Lung (tissue), 11 donors: ENCODE measurements at regions not wholly inside any gene's neighbourhood (a gene's known extent, or its start where the extent isn't known, plus 50 kb on each side); places are given as distances from the start of the nearest gene placed in this dataset.

ENCODE experiments used
- ATAC-seq: fragments of 200-7000 bp; cut with Tn5 transposase; one replicate; pipeline ENCODE4 v1.9.1; 2020; ENCODE audit warnings: moderate number of reproducible peaks; ENCODE audit not compliant: insufficient read depth, low FRiP score
- DNase-seq, 3 donors: peaks; one replicate each; pipeline ENCODE4 v3.0.0-alpha.2; 2013 to 2017
- H3K27ac ChIP-seq, 2 donors: one replicate each; pipeline ENCODE4 v1.5.1; 2013; ENCODE audit warnings: mild to moderate bottlenecking in 2 of 2, moderate library complexity in 2 of 2, control low read depth in 1 of 2, inconsistent platforms in 1 of 2, low read depth in 1 of 2, low read length in 1 of 2
- H3K27me3 ChIP-seq, 3 donors: one replicate each; pipeline ENCODE4 v1.5.1; 2013; ENCODE audit warnings: low read length in 2 of 3; ENCODE audit not compliant: control insufficient read depth in 3 of 3, insufficient read depth in 3 of 3
- H3K36me3 ChIP-seq, 4 donors: one replicate each; pipeline ENCODE4 v1.5.1; 2013; ENCODE audit warnings: low read length in 4 of 4, mild to moderate bottlenecking in 1 of 4, moderate library complexity in 1 of 4; ENCODE audit not compliant: control insufficient read depth in 4 of 4, insufficient read depth in 4 of 4
- H3K4me1 ChIP-seq, 5 donors: one replicate each; pipeline ENCODE4 v1.5.1; 2013; ENCODE audit warnings: low read length in 5 of 5, mild to moderate bottlenecking in 2 of 5, moderate library complexity in 1 of 5; ENCODE audit not compliant: control insufficient read depth in 5 of 5, insufficient read depth in 5 of 5
- H3K4me3 ChIP-seq: one replicate; pipeline ENCODE4 v1.5.1; 2013; ENCODE audit warnings: mild to moderate bottlenecking, control low read depth, moderate library complexity
- H3K9ac ChIP-seq, 2 donors: one replicate each; pipeline ENCODE4 v1.5.1; 2013; ENCODE audit warnings: low read length in 2 of 2, control low read depth in 1 of 2; ENCODE audit not compliant: insufficient read depth in 1 of 2
- H3K9me3 ChIP-seq, 4 donors: one replicate each; pipeline ENCODE4 v1.5.1; 2013; ENCODE audit warnings: low read length in 3 of 4, mild to moderate bottlenecking in 1 of 4, moderate library complexity in 1 of 4; ENCODE audit not compliant: control insufficient read depth in 4 of 4, insufficient read depth in 3 of 4
- WGBS, 2 donors: extraction: QIAGEN DNeasy Blood & Tissue Kit; methylation state at CpG; one replicate each; pipeline ENCODE4 v1.1.7; 2013; 5-methylcytosine and 5-hydroxymethylcytosine counted together
- TF ChIP-seq, protein P1 (sequence below): IDR thresholded peaks from 2 replicates; pipeline ENCODE4 v1.5.1; 2012; ENCODE audit warnings: mild to moderate bottlenecking; ENCODE audit errors: control extremely low read depth, extremely low read depth
- donor health status: control.
- donor health status: control.
- donor health status: Bipolar disorder and iron deficiency.
- donor health status: healthy.
- donor health status: DM: yes; HTN: yes; CAD: no.

DNA sequence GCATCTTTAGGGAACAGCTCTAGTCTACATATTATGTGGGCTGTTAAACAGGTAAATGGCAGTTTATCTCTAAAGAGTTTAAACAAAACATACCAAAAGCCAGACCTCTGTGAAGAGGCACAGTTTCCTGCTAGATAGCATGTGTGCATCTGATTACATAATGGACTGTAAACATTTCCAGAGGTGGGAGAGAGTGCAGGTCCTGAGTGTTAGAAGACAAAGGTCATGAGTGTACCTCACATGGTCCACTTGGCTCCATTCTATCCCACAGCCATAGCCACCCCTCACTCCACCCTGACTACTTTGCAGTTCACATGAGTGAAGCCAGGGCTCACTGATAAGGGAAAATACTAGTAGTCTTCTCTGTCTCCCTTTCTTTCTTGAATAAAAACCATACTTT lies 233.4 kb downstream of the MTX2 start:
- Histone ChIP-seq H3K9ac (no peak overlapping the region), H3K9me3 (no peaks in the 10 kb centered on the region), H3K27ac (no peak overlapping the region), H3K4me1 (peaks cover 0 to 24% (median 0%) of the 10 kb centered on the region in 5 donors), H3K27me3 (no peaks in the 10 kb centered on the region), H3K4me3 (no peak overlapping the region), H3K36me3 (no peaks in the 10 kb centered on the region)
- ATAC-seq = no peak
- TF ChIP-seq, protein P1, sequence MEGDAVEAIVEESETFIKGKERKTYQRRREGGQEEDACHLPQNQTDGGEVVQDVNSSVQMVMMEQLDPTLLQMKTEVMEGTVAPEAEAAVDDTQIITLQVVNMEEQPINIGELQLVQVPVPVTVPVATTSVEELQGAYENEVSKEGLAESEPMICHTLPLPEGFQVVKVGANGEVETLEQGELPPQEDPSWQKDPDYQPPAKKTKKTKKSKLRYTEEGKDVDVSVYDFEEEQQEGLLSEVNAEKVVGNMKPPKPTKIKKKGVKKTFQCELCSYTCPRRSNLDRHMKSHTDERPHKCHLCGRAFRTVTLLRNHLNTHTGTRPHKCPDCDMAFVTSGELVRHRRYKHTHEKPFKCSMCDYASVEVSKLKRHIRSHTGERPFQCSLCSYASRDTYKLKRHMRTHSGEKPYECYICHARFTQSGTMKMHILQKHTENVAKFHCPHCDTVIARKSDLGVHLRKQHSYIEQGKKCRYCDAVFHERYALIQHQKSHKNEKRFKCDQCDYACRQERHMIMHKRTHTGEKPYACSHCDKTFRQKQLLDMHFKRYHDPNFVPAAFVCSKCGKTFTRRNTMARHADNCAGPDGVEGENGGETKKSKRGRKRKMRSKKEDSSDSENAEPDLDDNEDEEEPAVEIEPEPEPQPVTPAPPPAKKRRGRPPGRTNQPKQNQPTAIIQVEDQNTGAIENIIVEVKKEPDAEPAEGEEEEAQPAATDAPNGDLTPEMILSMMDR = no peak
- DNase-seq = no peak

- Histone ChIP-seq H3K27me3 (no peaks in the 10 kb centered on the region), H3K9me3 (no peaks in the 10 kb centered on the region), H3K4me3 (no peak overlapping the region), H3K4me1 (peaks cover 0 to 24% (median 0%) of the 10 kb centered on the region in 5 donors), H3K27ac (no peak overlapping the region), H3K36me3 (no peaks in the 10 kb centered on the region), H3K9ac (no peak overlapping the region)
- DNase-seq (peak in 2 of 3 donors; percentile 85 to 90), ATAC-seq (no peak)
- 72 to 83% methylated on average over 1 of the region's 1 CpG for WGBS, 2 donors
- TF ChIP-seq, protein P1 = no peak
Measured at GRCh38 chr2:176503776-176504175, 234.5 kb downstream of the MTX2 start.

DNA sequence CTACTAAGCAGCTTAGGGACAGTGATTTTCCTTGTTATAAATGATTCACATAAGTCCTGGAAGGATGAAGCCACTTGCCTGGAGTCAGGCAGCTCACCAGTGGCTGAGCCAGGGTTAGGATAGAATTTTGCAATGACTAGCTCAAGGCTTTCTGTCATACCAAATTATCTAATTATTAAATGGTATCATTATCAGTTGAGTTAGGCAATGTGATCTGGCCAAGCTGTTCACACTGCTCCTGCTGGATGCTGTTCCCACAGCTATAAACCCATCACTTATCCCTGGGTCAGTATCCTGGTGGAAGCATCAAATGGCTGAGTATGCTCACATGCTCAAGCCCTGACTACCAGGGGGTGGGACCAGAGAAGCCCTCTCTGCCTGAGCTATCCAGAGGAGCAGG lies 235.2 kb downstream of the MTX2 start:
- no peak for DNase-seq
- no peak overlapping the region for H3K4me3 ChIP-seq
- TF ChIP-seq, protein P1 = no peak

DNA sequence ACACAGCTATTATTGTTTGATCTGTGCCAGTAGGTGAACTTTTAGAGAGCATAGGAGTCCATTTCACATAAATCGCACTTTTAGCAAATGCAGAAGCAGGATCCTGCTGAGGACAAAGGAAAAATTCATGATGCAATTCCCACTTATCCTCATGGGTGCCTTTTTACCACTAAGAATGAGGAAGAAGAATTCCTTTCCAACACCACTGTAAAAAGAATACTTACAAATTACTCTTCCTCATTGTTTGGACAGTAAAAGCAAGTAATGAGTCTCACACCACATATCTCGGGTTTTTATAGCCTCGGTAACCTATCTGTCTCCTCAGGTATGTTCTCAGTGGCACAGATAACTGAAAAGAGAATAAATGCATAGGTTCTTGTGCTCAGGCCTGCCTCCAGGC lies 238.5 kb downstream of the MTX2 start:
- H3K4me3 ChIP-seq = no peak overlapping the region
- H3K27ac ChIP-seq = no peak overlapping the region
- 78 to 83% methylated on average over 3 of the region's 3 CpGs for WGBS, 2 donors
- DNase-seq (no peak), ATAC-seq (no peak)
- no peaks in the 10 kb centered on the region for H3K27me3 ChIP-seq
- TF ChIP-seq, protein P1 = no peak
- H3K9me3 ChIP-seq = no peaks in the 10 kb centered on the region
- H3K36me3 ChIP-seq = no peaks in the 10 kb centered on the region
- H3K9ac ChIP-seq = no peak overlapping the region
- H3K4me1 ChIP-seq = peaks cover 0 to 18% (median 0%) of the 10 kb centered on the region in 5 donors

More for the DNA sequence above, 235.2 kb downstream of the MTX2 start:
- Histone ChIP-seq H3K36me3 (no peaks in the 10 kb centered on the region), H3K27ac (no peak overlapping the region), H3K9me3 (no peaks in the 10 kb centered on the region), H3K27me3 (no peaks in the 10 kb centered on the region), H3K4me1 (peaks cover 0 to 24% (median 0%) of the 10 kb centered on the region in 5 donors), H3K9ac (no peak overlapping the region)
- ATAC-seq = no peak
